ENCODE measurements at regions not wholly inside any gene's neighbourhood (a gene's known extent, or its start where the extent isn't known, plus 50 kb on each side); places are given as distances from the start of the nearest gene placed in this dataset.

DNA sequence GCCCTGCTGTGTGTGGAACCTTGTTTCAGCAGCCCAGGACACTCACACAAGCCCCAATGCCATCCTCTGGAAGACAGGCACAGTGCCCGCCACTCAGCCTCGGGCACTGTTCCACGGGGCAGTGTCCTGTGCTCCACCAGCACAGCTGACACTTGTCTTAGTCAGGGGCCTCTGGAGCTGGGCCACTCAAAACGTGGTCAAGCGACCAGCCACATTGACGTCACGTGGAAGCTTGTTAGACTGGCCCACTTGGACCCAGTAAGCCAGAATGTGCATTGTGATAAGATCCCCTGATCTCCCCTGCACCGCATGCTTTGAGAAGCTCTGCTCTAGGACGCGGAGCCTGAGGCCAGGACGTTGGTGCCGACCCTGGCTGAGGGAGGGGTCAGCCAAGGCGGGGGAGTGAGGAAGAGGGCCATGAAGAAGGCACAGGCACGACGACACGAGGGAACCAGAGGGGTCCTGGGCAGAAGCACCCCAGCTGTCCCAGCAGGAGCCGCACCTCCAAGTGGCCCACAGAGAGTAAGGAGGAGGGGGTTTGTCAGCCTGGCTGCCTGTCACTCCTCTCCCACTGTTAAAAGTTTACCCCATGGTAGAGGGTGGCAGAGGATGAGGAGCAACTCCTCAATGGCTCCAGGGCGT, 64.6 kb downstream of the LINC01488 start:
- DNase-seq (ENCODE audit: low read depth), result no peak
- no peak overlapping the region for H3K4me3 ChIP-seq (ENCODE audit: low read depth, low read length)

DNA sequence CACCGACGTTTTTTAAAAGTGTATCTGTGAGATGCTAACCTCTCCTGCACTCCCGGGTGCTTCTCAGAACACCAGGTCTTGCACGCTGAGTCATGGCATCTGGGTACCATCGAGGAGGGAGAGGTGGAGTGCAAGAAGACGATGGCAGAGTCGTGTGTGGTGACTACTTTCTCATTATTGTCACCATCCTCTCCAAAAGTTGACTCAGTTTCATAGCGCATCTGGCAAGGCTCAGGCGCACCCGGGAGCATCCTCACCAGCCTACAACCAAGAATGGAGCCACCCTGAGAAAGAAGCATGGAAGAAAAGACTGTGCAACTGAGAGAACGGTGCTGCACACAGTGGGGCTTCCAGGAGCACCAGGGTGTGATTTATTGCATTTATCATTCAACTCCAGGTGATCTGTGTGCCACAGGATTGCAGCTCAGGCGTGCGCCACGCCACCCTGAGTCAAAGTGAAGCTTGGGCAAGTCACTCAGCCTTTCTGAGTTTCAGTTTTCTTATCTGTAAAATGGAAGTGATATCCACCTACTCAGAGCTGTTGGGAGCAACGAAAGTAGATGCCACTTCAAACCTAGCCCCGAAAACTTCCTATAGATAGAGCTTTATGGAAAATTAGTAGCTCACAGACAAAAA, 65.4 kb downstream of the LINC01488 start:
- no peak for DNase-seq (ENCODE audit: low read depth)
- no peak overlapping the region for H3K4me3 ChIP-seq (ENCODE audit: low read depth, low read length)

DNA sequence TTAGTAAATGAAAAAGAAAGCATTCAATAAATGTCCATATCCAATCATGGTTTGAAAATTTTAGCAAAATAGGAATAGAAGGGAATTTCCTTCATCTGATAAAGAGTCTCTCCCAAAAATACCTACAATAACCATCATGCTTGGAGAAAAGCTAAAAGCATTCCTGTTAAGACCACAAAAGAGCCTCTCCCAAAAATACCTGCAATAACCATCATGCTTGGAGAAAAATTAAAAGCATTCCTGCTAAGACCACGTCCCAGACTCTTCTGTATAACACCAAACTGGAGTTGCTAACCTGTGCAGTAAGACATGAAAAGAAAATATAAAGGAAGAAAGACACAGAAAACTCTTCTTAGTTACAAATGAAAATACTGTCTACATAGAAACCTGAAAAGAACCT, 69.4 kb downstream of the LINC01488 start:
- no peak overlapping the region for H3K4me3 ChIP-seq (ENCODE audit: low read depth, low read length)
- no peak for DNase-seq (ENCODE audit: low read depth)

DNA sequence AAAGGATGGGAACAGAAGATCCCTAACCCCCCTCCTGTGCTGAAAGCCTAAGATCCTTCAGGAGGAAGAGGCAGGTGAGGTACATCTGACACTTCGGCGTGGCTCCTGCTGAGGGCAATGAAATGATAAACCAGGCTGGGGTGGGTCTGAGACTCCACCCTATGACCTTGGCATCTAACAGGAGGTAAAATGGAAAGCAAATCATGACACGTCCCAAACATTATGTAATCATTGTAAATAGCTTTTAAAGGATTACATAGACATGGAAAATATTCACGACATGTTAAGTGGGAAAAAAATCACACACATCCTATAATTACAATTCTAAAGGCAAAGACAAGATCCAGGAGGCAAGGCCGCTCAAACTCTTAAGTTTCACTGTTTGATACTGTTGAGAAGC, 70.5 kb downstream of the LINC01488 start:
- no peak for DNase-seq (ENCODE audit: low read depth)

DNA sequence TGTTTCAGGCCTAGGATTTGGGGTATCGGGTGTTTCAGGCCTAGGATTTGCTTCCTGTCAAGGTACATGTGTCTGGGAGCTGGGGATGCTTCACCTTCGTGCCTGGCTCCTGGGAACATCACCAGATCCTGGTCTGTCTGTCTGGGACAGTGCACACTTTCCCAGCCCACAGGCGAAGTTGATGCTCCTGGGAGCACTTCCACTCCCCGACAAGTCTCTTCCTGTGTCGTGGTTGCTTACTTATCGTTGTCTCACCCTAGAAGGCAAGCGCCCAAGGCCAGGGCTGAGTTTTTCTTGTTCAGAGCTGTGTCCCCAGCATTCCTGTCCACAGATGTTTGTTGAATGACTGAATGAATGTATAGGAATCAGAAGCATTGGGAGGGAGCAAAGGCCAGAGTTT, 71.5 kb downstream of the LINC01488 start:
- DNase-seq (ENCODE audit: low read depth), result no peak
- no peak overlapping the region for H3K4me3 ChIP-seq (ENCODE audit: low read depth, low read length)

More for the DNA sequence above, 70.5 kb downstream of the LINC01488 start:
- H3K4me3 ChIP-seq (ENCODE audit: low read depth, low read length), result no peak overlapping the region

DNA sequence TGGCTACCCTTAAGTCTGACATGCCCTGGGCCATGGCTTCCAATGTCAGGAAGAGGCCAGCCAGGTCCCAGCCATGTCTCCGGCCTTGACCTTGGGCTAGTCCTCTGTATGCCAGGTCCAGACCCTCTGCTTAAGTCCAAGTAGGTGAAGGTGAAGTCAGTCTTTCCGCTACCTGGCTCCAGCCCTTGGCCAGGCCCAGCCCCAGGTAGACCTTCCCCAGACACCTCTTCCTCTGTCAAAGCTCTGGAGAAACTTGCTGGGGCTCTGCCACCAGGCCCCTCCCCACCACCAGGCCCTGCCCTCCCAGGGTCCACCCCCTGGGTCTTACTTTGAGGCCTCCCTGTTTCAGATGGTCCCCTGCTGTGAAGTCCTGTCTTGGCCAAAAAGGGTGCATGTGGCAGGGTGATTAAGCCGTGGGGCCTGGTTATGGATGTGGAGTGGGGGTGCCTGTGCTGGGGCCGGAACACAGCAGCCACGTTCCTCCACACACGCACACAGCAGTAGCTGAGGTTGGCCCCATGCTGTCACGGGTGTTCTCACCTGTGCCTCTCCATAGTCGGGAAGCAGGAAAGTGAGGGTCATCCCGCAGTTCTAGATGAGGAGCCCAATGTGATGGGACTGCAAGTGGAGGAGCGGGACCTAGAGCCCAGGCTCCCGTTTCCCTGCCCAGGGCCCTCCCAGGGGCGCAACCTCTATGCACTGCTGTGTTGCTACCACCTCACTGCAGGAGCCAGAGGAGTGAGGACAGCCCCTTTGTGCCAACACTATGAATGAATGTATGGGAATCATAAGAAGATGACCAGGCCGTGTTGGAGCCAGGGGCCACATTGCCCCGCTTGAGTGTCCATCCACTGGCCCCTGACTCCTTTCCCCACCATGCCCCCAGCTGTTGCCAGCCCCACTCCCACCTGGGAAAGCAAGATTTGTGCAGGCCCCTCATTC, 72.2 kb downstream of the LINC01488 start:
- DNase-seq (ENCODE audit: low read depth), result no peak

DNA sequence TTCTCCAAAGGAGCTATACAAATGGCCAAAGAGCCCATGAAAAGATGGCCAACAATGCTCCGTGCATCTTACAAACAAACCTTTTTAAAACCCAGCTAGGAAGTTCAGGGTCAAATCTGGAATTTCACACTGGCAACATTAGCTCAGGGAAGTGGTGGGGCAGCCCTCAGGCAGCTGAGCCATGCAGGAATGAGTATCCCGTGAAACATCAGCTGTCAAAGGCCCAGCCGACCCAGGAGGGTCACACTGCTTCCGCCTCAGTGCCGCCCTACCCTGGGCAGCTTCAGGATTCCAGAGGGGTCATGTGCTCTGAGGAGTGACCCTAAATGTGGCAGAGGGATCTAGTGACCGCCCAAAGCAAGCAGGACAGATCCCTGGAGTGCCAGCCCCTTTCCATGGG, 73.4 kb downstream of the LINC01488 start:
- DNase-seq (ENCODE audit: low read depth), result no peak
- H3K4me3 ChIP-seq (ENCODE audit: low read depth, low read length), result no peak overlapping the region

More for the DNA sequence above, 72.2 kb downstream of the LINC01488 start:
- H3K4me3 ChIP-seq (ENCODE audit: low read depth, low read length), result no peak overlapping the region

DNA sequence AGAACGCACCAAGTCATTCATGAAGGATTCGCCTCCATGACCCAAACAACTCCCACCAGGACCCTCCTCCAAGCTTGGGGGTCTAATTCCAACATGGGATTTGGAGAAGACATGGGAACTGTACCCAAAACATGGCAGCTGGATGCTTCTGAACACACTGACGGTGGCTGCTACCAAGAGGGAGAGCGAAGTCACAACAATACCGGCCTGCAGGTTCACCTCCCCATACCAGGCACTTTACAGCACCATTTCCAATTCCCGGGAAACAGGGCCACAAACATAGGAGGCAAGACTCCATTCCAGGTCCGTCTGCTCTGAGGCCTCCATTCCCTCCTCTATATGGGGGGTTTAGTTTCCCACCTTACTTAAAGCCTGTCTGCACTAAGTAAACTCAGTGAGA, 75.8 kb downstream of the LINC01488 start:
- no peak for DNase-seq (ENCODE audit: low read depth)
- H3K4me3 ChIP-seq (ENCODE audit: low read depth, low read length), result no peak overlapping the region

DNA sequence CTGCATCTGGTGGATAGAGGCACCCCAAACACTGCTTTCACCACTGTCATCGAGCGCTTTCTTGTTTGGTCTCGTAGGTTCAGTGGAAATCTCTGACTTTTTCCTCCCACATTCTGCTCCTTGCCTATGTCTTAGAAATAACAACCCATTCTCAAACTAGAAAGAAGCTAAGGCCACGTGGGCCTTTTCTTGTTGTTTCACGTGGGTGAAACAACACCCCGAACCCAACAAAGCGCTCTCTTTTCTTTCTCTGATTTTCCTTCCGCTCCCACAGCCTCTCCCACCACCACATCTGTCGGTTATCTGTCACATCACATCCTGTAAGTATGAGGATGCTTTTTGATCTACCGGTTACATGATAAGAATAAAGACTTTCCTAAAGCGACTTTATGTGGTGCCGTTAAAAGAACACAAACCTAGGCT, 77.1 kb downstream of the LINC01488 start:
- DNase-seq (ENCODE audit: low read depth), result no peak

DNA sequence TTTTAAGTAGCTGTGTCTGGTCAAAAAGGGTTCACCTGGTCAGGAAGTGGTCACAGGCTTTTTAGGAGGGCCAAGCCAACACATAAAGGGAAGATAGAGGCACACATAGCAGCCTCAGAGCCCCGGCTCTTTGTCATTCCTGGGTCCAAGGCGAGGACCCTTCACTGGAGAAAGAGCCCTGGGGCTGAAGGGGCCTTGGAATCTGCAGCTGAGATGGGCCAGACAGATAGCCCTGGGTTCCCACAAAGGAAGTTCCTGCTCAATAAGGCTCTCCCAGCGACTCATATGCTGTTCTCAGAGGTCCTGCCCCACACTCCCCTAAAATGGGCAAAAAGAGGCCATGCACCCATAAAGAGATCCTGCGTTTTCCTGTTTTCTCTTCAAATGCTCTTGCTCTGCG, 77.7 kb downstream of the LINC01488 start:
- DNase-seq (ENCODE audit: low read depth), result no peak
- no peak overlapping the region for H3K4me3 ChIP-seq (ENCODE audit: low read depth, low read length)

More for the DNA sequence above, 77.1 kb downstream of the LINC01488 start:
- H3K4me3 ChIP-seq (ENCODE audit: low read depth, low read length), result no peak overlapping the region

DNA sequence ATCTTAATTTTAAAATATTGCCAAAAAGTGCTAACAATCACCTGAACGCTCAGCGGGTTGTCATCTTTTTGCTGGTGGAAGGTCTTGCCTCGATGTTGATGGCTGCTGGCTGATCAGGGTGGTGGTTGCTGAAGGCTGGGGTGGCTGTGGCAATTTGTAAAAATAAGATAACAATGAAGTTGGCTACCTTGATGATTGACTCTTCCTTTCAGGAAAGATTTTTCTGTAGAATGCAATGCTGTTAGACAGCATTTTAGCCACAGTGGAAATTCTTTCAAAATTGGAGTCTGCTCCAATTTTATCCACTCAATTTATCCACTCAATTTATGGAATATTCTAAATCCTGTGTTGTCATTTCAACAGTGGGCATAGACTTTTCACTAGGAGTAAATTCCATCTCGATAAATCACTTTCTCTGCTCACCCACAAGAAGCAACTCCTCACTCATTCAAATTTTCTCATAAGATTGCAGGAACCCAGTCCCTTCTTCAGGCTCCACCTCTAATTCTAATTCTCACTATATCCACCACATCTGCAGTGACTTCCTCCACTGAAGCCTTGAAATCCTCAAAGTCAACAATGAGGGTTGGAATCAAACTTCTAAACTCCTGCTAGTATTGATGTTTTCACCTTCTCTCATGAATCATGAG, 78.8 kb downstream of the LINC01488 start:
- no peak overlapping the region for H3K4me3 ChIP-seq (ENCODE audit: low read depth, low read length)
- no peak for DNase-seq (ENCODE audit: low read depth)

DNA sequence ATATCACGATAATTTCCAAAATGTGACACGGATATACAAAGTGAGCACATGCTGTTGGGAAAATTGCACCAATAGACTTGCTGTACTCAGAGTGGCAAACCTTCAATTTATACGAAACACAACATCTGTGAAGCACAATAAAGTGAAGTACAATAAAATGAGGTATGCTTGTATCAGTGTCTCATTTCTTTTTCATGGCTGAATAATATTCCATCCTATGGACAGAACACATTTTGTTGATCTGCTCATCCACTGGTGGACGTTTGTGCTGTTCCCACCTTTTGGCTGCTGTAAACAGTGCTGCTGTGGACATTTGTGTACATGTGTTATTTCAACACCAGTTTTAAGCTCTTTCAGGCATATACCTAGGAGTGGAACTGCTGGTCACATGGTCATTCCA, 78.7 kb upstream of the CCND1 start:
- no peak overlapping the region for H3K4me3 ChIP-seq (ENCODE audit: low read depth, low read length)
- DNase-seq (ENCODE audit: low read depth), result no peak

DNA sequence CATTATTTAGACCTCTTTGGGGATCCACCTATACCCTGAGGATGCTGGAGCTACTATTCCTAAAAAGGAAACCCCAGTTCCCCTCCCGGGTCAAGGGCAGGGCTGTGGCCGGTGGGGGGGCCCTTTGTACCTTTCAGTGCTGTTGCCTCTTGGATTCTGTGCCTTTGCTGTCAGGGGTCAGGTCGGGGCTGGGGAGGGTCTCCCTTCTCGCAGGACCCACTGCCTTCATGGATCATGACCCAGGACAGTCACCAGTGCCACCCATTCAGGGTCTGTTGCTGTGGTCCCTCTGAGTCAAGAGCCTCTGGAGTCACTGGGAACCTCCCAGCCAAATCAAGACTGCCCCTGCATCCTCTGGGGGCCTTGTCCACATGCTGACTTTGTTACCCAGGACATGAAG, 78.1 kb upstream of the CCND1 start:
- no peak overlapping the region for H3K4me3 ChIP-seq (ENCODE audit: low read depth, low read length)
- no peak for DNase-seq (ENCODE audit: low read depth)

DNA sequence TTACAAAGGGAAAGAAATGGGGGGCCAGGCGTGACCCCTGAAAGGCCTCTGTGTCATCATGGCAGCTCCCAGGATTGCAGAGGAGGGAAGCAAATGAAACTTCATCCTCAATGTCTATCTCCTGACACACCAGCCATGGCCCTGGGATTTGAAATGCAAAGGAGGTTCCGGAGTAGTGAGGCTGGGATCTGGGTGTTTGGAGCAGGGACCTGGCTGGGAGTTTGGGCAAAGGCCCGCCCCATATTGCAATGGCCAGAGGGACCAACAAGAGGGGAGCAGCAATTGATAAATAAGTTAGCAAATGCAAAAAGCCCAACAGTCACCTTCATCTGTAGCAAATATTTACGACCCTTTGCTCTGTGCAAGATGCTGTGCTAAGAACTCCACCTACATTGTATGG, 77.7 kb upstream of the CCND1 start:
- no peak overlapping the region for H3K4me3 ChIP-seq (ENCODE audit: low read depth, low read length)
- DNase-seq (ENCODE audit: low read depth), result no peak

DNA sequence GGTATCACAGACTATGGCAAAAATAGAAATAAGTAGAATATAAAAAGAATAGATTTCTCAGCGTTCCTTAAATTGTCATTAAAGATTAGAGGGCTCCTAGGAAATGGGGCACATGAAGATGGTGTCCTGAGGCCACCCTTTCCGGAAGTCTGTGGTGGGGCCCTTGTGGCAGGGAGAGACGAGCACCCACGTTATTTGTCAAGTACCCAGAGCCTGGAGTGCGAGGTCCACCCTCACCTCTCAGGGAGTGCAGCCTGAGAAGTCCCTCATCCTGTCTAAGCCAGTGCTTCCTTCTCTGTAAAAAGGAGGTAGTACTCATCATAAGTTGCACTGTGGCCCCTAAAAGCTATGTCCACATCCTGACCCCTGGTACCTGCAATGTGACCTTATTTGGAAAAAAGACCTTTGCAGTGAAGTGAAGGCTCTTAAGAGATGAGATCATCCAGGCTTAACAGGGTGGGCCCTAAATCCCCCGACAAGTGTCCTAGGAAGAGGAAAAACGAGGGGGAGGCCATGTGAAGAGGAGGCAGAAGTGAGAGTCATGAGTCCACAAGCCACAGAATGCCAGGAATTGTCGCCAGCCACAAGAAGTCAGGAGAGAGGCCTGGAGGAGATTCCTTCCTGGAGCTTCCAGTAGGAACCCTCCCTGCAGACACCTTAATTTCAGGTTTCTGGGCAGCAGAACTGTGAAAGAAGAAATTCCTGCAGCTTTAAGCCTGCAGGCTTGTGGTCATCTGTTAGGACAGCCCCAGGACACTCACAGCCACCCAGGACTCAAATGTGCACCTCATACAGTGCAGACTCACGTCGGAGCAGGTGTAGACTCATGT, 76.8 kb upstream of the CCND1 start:
- no peak for DNase-seq (ENCODE audit: low read depth)
- H3K4me3 ChIP-seq (ENCODE audit: low read depth, low read length), result no peak overlapping the region

DNA sequence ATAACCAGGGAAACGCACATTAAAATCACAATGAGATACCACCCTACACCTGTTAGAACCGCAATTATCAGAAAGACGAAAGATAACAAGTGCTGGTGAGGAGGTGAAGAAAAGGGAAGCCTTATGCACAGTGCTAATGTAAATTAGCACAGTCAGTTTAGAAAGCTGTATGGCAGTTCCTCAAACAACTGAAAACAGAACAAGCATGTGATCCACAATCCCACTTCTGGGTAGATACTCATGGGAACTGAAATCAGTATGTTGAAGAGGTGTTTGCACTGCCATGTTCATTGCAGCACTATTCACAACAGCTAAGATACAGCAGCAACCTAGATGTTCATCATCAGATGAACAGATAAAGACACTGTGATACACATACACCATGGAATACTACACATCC, 75.0 kb upstream of the CCND1 start:
- no peak overlapping the region for H3K4me3 ChIP-seq (ENCODE audit: low read depth, low read length)
- DNase-seq (ENCODE audit: low read depth), result no peak

DNA sequence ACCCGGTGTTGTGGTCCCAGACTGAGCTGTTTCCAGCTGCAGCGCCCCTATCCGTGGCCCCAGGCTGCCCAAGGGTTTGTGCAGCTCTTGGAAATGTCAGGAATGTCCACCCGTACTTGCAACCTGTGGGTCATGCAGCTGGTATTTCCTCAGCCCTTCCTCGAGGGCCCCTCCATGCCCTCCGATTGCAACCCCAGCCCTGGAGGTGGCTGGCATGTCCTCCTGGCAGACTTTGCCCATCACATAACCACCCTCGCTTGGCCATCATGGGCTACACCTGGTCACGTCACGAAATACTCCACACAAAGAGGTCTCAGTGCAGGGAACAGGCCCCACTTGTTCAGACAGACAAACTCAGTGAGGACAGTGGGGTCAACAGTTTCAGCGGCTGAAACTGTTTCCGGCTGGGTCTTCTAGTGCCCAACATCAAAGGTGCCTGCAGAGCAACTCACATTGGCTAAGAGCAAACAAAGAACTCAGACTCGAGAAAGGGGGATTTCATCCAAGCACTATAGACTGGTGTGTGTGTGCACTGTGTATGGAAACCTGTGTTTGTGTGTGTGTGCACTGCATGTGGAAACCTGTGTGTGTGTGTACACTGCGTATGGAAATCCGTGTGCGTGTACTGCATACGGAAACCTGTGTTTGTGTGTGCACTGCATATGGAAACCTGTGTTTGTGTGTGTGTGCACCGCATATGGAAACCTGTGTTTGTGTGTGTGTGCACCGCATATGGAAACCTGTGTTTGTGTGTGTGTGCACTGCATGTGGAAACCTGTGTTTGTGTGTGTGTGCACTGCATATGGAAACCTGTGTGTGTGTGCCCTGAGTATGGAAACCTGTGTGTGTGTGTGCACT, 72.8 kb upstream of the CCND1 start:
- DNase-seq (ENCODE audit: low read depth), result no peak
- no peak overlapping the region for H3K4me3 ChIP-seq (ENCODE audit: low read depth, low read length)

DNA sequence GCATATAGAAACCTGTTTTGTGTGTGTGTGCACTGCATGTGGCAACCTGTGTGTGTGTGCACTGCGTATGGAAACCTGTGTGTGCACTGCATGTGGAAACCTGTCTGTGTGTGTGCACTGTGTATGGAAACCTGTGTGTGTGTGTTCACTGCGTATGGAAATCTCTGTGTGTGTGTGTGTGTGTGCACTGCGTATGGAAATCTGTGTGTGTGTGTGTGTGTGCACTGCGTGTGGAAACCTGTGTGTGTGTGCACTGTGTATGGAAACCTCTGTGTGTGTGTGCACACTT, 72.2 kb upstream of the CCND1 start:
- no peak overlapping the region for H3K4me3 ChIP-seq (ENCODE audit: low read depth, low read length)
- no peak for DNase-seq (ENCODE audit: low read depth)

Data from skeletal muscle cell (primary cell).